Caco-2 (cell line): ENCODE measurements at regions not wholly inside any gene's neighbourhood (a gene's known extent, or its start where the extent isn't known, plus 50 kb on each side); places are given as distances from the start of the nearest gene placed in this dataset.

ENCODE experiments used
- BruUV-seq: library from RNA; stranded (reverse); fragments of 400-500 nt; replicated peaks from 2 replicates; lab custom pipeline; 2021; lab: Mats Ljungman, UMichigan
- CTCF ChIA-PET: fragments of 300-600 bp; sonication (Branson Sonifier 250); formaldehyde crosslinking; loops from one replicate; lab custom pipeline; 2022; ENCODE audit warnings: antibody characterized with exemption; lab: Charles Lee
- POLR2A ChIA-PET: fragments of 300-600 bp; sonication (Branson Sonifier 250); formaldehyde crosslinking; loops from one replicate; lab custom pipeline; 2022; ENCODE audit warnings: antibody characterized with exemption; lab: Charles Lee
- DNase-seq, 2 experiments: peaks; one replicate each; pipeline versions ENCODE4 v3.0.0 to v3.0.0-alpha.2; 2020 to 2022
- H3K27me3 ChIP-seq: replicated peaks from 2 replicates; pipeline ENCODE4 v1.6.0; 2011; ENCODE audit warnings: low read length; ENCODE audit not compliant: control insufficient read depth, insufficient read depth
- H3K36me3 ChIP-seq: 2 replicates; pipeline ENCODE4 v1.5.1; 2011; ENCODE audit warnings: low read length; ENCODE audit not compliant: control insufficient read depth, insufficient read depth
- H3K4me1 ChIP-seq: fragments of 250-450 bp; sonication (Bioruptor Pico); 2 replicates; pipeline ENCODE4 v1.5.1; 2020; ENCODE audit warnings: mild to moderate bottlenecking
- H3K4me3 ChIP-seq: 2 replicates; pipeline ENCODE4 v1.5.1; 2011; ENCODE audit warnings: low read depth, mild to moderate bottlenecking, control low read depth, low read length
- H3K9me3 ChIP-seq: fragments of 250-450 bp; sonication (Bioruptor Pico); 2 replicates; pipeline ENCODE4 v1.5.1; 2020; ENCODE audit warnings: mild to moderate bottlenecking, moderate library complexity
- H3K27ac Mint-ChIP-seq: one replicate; pipeline ENCODE4 v1.8.0; 2022; ENCODE audit warnings: mixed read lengths; ENCODE audit not compliant: unreplicated experiment
- H3K27me3 Mint-ChIP-seq: one replicate; pipeline ENCODE4 v1.8.0; 2022; ENCODE audit warnings: mixed read lengths; ENCODE audit not compliant: insufficient read depth, unreplicated experiment
- H3K36me3 Mint-ChIP-seq: one replicate; pipeline ENCODE4 v1.8.0; 2022; ENCODE audit warnings: mild to moderate bottlenecking, mixed read lengths; ENCODE audit not compliant: insufficient read depth, unreplicated experiment
- H3K4me1 Mint-ChIP-seq: one replicate; pipeline ENCODE4 v1.8.0; 2022; ENCODE audit warnings: low read depth, mixed read lengths; ENCODE audit not compliant: unreplicated experiment
- H3K4me3 Mint-ChIP-seq: one replicate; pipeline ENCODE4 v1.8.0; 2022; ENCODE audit warnings: mild to moderate bottlenecking, moderate library complexity, mixed read lengths; ENCODE audit not compliant: unreplicated experiment
- H3K9me3 Mint-ChIP-seq: one replicate; pipeline ENCODE4 v1.8.0; 2022; ENCODE audit warnings: mixed read lengths; ENCODE audit not compliant: unreplicated experiment
- intact Hi-C: fragments of 100-400 bp; cut with micrococcal nuclease; formaldehyde crosslinking; loops from one replicate; pipeline ENCODE4 v1.10.0; 2022; ENCODE audit not compliant: unreplicated experiment
- TF ChIP-seq, protein P1 (sequence below), 2 experiments: fragments of 200-600 bp in 1 of 2; IDR thresholded peaks; 1 replicate in 1 of 2; 2 replicates in 1 of 2; pipeline versions ENCODE4 v1.5.1 to v1.8.0; 2011 to 2022; ENCODE audit warnings: antibody characterized with exemption in 1 of 2, control low read depth in 1 of 2, inconsistent platforms in 1 of 2, low read depth in 1 of 2, low read length in 1 of 2, mild to moderate bottlenecking in 1 of 2, moderate library complexity in 1 of 2; ENCODE audit not compliant: insufficient read depth in 1 of 2, severe bottlenecking in 1 of 2, unreplicated experiment in 1 of 2

DNA sequence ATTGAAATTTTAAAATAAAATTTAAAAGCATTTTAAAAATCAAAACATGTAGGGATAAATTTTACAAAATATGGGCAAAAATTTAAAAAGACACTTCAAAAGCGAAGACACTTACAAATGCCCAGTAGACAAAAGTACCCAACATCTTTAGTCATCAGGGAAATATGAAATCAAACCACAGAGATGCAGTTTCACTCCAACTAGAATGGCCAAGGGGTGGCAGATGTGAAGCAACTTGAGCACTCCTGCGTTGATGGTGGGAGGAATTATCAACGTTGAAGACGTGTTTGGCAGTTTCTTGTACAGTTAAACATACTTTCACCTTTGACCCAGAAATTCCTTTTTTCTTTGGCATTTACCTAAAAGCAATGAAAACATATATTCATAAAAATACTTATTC lies 518.0 kb upstream of the SGCG start:
- Mint-ChIP-seq H3K4me3 (no peak overlapping the region), H3K27me3 (peaks cover 2% of the 10 kb centered on the region), H3K4me1 (no peaks in the 10 kb centered on the region), H3K27ac (no peak overlapping the region), H3K36me3 (no peaks in the 10 kb centered on the region), H3K9me3 (no peaks in the 10 kb centered on the region)
- no peak for DNase-seq
- CTCF ChIA-PET, result no interaction called here
- Histone ChIP-seq H3K36me3 (no peaks in the 10 kb centered on the region), H3K9me3 (no peaks in the 10 kb centered on the region), H3K4me3 (no peak overlapping the region), H3K27me3 (no peaks in the 10 kb centered on the region), H3K4me1 (no peaks in the 10 kb centered on the region)
- POLR2A ChIA-PET, result no interaction called here
- TF ChIP-seq, protein P1, sequence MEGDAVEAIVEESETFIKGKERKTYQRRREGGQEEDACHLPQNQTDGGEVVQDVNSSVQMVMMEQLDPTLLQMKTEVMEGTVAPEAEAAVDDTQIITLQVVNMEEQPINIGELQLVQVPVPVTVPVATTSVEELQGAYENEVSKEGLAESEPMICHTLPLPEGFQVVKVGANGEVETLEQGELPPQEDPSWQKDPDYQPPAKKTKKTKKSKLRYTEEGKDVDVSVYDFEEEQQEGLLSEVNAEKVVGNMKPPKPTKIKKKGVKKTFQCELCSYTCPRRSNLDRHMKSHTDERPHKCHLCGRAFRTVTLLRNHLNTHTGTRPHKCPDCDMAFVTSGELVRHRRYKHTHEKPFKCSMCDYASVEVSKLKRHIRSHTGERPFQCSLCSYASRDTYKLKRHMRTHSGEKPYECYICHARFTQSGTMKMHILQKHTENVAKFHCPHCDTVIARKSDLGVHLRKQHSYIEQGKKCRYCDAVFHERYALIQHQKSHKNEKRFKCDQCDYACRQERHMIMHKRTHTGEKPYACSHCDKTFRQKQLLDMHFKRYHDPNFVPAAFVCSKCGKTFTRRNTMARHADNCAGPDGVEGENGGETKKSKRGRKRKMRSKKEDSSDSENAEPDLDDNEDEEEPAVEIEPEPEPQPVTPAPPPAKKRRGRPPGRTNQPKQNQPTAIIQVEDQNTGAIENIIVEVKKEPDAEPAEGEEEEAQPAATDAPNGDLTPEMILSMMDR (IDR thresholded peaks at IDR 0.05; ENCODE audit: insufficient read depth in 1 of 2, low read depth in 1 of 2, low read length in 1 of 2, severe bottlenecking in 1 of 2, unreplicated experiment in 1 of 2), result no peak
- intact Hi-C loops, result no loop called here
- BruUV-seq, result no TSS peak

DNA sequence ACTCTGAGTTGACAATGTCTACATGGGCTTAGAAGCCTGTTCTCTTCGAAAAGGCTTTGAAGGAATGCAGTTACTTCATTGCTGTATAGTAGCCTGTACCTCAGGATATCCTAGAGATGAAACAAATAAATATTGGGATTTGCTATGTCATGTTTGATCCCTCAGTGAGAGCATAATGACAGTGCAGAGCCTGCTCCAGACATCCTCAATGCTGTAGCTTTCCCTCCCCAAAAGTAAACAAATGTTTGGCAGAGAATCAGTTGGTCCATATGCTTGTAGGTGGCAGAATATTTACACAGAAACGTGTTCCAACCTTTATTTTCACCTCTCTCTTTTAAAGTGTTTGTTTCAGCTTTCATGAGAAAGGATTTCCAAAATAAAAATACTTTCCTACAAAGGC lies 515.3 kb upstream of the SGCG start:
- H3K27ac Mint-ChIP-seq, result no peak overlapping the region
- POLR2A ChIA-PET, result no interaction called here

DNA sequence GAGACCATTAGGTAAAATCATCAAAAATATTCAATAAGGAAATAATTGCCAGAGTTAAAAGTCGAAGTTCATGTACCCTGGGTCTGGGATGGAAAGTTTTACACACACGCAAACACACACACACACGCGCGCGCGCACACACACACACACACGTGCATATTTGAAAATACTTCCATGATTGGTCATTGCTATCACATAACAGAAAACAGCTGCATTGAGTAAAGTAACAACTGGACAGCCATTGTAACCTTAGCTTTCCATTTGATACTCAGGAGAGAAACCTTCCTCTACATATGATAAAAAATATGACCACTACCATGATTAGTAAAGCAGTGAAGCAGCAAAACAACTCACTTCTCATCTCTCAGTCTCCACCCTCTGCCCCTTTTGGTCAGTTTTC lies 490.0 kb upstream of the SGCG start:
- no peaks in the 10 kb centered on the region for H3K36me3 Mint-ChIP-seq
- H3K27me3 Mint-ChIP-seq, result no peaks in the 10 kb centered on the region
- no peaks in the 10 kb centered on the region for H3K27me3 ChIP-seq
- no peak overlapping the region for H3K4me3 Mint-ChIP-seq
- peaks cover 18% of the 10 kb centered on the region for H3K9me3 ChIP-seq
- BruUV-seq, result no TSS peak
- DNase-seq, result no peak
- no peaks in the 10 kb centered on the region for H3K4me1 Mint-ChIP-seq
- peaks cover 30% of the 10 kb centered on the region for H3K9me3 Mint-ChIP-seq
- H3K36me3 ChIP-seq, result no peaks in the 10 kb centered on the region
- H3K4me3 ChIP-seq, result no peak overlapping the region
- no peak overlapping the region for H3K27ac Mint-ChIP-seq
- TF ChIP-seq, protein P1 (IDR thresholded peaks at IDR 0.05; ENCODE audit: insufficient read depth in 1 of 2, low read depth in 1 of 2, low read length in 1 of 2, severe bottlenecking in 1 of 2, unreplicated experiment in 1 of 2), result no peak
- POLR2A ChIA-PET, result no interaction called here
- H3K4me1 ChIP-seq, result no peaks in the 10 kb centered on the region
- intact Hi-C loops, result no loop called here
- CTCF ChIA-PET, result no interaction called here

More for the DNA sequence above, 515.3 kb upstream of the SGCG start:
- CTCF ChIA-PET, result no interaction called here
- H3K4me1 Mint-ChIP-seq, result no peaks in the 10 kb centered on the region
- H3K4me1 ChIP-seq, result no peaks in the 10 kb centered on the region
- intact Hi-C loops, result no loop called here
- no peaks in the 10 kb centered on the region for H3K36me3 Mint-ChIP-seq
- TF ChIP-seq, protein P1 (IDR thresholded peaks at IDR 0.05; ENCODE audit: insufficient read depth in 1 of 2, low read depth in 1 of 2, low read length in 1 of 2, severe bottlenecking in 1 of 2, unreplicated experiment in 1 of 2), result no peak
- peaks cover 2% of the 10 kb centered on the region for H3K27me3 Mint-ChIP-seq
- H3K4me3 ChIP-seq, result no peak overlapping the region
- no peaks in the 10 kb centered on the region for H3K9me3 Mint-ChIP-seq
- no peak overlapping the region for H3K4me3 Mint-ChIP-seq
- H3K27me3 ChIP-seq, result no peaks in the 10 kb centered on the region
- H3K9me3 ChIP-seq, result no peaks in the 10 kb centered on the region
- DNase-seq, result no peak
- no TSS peak for BruUV-seq
- H3K36me3 ChIP-seq, result no peaks in the 10 kb centered on the region
